RWPE2 (cell line): ENCODE measurements at regions not wholly inside any gene's neighbourhood (a gene's known extent, or its start where the extent isn't known, plus 50 kb on each side); places are given as distances from the start of the nearest gene placed in this dataset.
A peak's percentile ranks its signal among the peaks of the same experiment; 100 is the strongest.
"Not testable (repeated sequence)": the region's sequence is repeated elsewhere in the genome, so short reads cannot be mapped to it uniquely, and the experiment has no call there.

Source experiments
- ATAC-seq: fragments of 200-7000 bp; cut with Tn5 transposase; 3 replicates; pipeline ENCODE4 v1.9.1; 2021; ENCODE audit warnings: low read depth
- DNase-seq: peaks from one replicate; pipeline ENCODE4 v3.0.0-alpha.2; 2020; ENCODE audit warnings: low spot score
- H3K27ac ChIP-seq: fragments of 450-650 bp; 2 replicates; pipeline ENCODE4 v1.5.1; 2017; ENCODE audit warnings: mild to moderate bottlenecking; ENCODE audit not compliant: poor library complexity, severe bottlenecking
- H3K27me3 ChIP-seq: fragments of 250-450 bp; sonication (Bioruptor Pico); 2 replicates; pipeline ENCODE4 v1.5.1; 2021; ENCODE audit warnings: mild to moderate bottlenecking, moderate library complexity; ENCODE audit not compliant: insufficient read depth, poor library complexity, severe bottlenecking
- H3K36me3 ChIP-seq: fragments of 250-450 bp; sonication (Bioruptor Pico); 2 replicates; pipeline ENCODE4 v1.5.1; 2020; ENCODE audit warnings: low read depth, mild to moderate bottlenecking, moderate library complexity
- H3K4me1 ChIP-seq: fragments of 250-450 bp; sonication (Bioruptor Pico); 2 replicates; pipeline ENCODE4 v1.5.1; 2021; ENCODE audit warnings: mild to moderate bottlenecking, moderate library complexity; ENCODE audit not compliant: insufficient read depth, poor library complexity, severe bottlenecking
- H3K4me3 ChIP-seq: fragments of 250-450 bp; sonication (Bioruptor Pico); 2 replicates; pipeline ENCODE4 v1.5.1; 2021; ENCODE audit warnings: mild to moderate bottlenecking, moderate library complexity; ENCODE audit not compliant: severe bottlenecking
- H3K9me3 ChIP-seq: fragments of 250-450 bp; sonication (Bioruptor Pico); 2 replicates; pipeline ENCODE4 v1.5.1; 2021; ENCODE audit warnings: mild to moderate bottlenecking, moderate library complexity; ENCODE audit not compliant: severe bottlenecking
- CTCF ChIP-seq: fragments of 450-650 bp; IDR thresholded peaks from one replicate; pipeline ENCODE4 v1.5.1; 2017; ENCODE audit warnings: mild to moderate bottlenecking, moderate library complexity; ENCODE audit not compliant: poor library complexity, severe bottlenecking

DNA sequence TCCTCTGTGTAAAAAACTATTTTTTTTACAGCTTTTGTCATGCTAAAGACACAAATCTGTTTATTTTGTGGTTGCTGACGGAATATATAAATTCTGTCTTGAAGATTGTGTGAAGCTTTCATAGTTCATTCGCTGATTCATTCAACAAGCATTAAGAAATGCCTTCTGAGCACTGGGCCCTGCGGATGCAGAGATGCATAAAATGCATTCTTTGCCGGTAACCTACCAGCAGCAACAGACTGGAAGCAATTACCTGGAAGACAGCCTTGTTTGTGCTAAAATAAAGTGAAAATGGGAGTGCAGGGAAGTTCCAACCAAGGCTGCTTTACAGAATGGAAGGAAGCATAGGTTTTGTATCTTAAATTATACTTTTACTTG, 119.7 kb downstream of the PMAIP1 start:
- H3K27me3 ChIP-seq, result no peaks in the 10 kb centered on the region
- H3K4me3 ChIP-seq, result no peak overlapping the region
- no peaks in the 10 kb centered on the region for H3K9me3 ChIP-seq
- no peak for TF ChIP-seq CTCF
- DNase-seq, result no peak
- H3K4me1 ChIP-seq, result peaks cover 14% of the 10 kb centered on the region
- peak overlapping the region; percentile 51 for H3K27ac ChIP-seq
- H3K36me3 ChIP-seq, result no peaks in the 10 kb centered on the region
- ATAC-seq, result peak; percentile 95

DNA sequence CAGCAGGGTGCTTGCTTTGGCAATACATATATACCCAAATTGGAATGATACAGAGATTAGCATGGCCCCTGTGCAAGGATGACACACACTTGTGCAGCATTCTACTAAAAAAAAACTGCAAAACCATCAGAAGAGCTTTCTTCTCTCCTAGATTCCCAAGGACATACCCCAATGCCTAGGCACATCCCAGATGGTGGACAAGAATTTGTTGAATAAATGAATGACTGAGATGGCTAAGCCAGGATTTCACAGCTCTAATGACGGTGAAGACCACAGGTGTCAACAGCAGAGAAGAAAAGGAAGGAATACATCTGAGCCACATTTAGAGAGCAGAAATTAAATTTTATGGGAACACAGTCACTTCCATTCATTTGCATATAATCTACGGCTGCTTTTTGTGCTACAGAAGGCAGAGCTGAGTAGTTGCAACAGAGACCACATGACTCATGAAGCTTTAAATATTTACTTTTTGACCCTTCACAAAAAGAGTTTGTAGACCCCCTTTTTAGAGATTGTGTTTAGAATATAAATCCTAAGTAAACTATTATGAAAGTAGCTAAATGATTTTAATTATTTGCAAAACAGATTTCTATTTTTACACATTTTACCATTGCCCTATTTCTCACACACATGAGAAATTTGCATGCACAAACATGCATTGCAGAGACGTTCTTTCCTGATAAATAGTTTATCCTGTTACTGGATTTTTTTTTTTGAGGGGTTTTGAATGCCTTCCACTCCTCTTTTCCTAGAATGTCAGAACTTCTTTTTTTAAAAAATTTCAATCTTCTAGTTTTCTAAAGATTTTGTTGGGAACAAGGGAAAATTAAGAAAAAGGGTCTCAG, 119.0 kb downstream of the PMAIP1 start:
- Histone ChIP-seq H3K9me3 (no peaks in the 10 kb centered on the region), H3K4me3 (no peak overlapping the region), H3K27me3 (no peaks in the 10 kb centered on the region), H3K27ac (peak overlapping the region; percentile 51), H3K36me3 (no peaks in the 10 kb centered on the region), H3K4me1 (peaks cover 14% of the 10 kb centered on the region)
- peak; percentile 66; the same call in 2 of the 3 replicates for ATAC-seq
- no peak for DNase-seq
- TF ChIP-seq CTCF, result no peak

DNA sequence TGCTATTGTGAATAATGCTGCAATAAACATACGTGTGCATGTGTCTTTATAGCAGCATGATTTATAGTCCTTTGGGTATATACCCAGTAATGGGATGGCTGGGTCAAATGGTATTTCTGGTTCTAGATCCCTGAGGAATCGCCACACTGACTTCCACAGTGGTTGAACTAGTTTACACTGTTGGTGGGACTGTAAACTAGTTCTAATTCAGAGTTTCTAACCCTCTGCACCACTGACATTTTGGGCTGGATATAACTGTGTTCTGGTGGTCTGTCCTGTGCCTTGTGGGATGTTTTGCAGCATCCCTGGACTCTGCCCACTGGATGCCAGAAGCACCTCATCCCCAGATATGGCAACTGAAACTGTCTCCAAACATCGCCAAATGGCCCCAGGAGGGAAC, 118.3 kb downstream of the PMAIP1 start:
- not testable (repeated sequence) for H3K27me3 ChIP-seq, H3K36me3 ChIP-seq, H3K4me3 ChIP-seq, H3K9me3 ChIP-seq, DNase-seq, ATAC-seq
- H3K27ac ChIP-seq, result peak overlapping the region; percentile 51
- H3K4me1 ChIP-seq, result peaks cover 14% of the 10 kb centered on the region

GRCh38 chr18:60017371-60017770, 117.6 kb downstream of the PMAIP1 start:
- no peak overlapping the region for H3K27ac ChIP-seq
- H3K4me3 ChIP-seq, result no peak overlapping the region
- TF ChIP-seq CTCF, result no peak
- no peaks in the 10 kb centered on the region for H3K9me3 ChIP-seq
- ATAC-seq, result no peak
- H3K36me3 ChIP-seq, result no peaks in the 10 kb centered on the region
- DNase-seq, result no peak
- H3K4me1 ChIP-seq, result peaks cover 14% of the 10 kb centered on the region
- no peaks in the 10 kb centered on the region for H3K27me3 ChIP-seq

GRCh38 chr18:60015826-60016225, 116.0 kb downstream of the PMAIP1 start:
- DNase-seq, H3K36me3 ChIP-seq, ATAC-seq, H3K27ac ChIP-seq, H3K27me3 ChIP-seq, H3K4me3 ChIP-seq, H3K9me3 ChIP-seq: not testable (repeated sequence)
- peaks cover 14% of the 10 kb centered on the region for H3K4me1 ChIP-seq

DNA sequence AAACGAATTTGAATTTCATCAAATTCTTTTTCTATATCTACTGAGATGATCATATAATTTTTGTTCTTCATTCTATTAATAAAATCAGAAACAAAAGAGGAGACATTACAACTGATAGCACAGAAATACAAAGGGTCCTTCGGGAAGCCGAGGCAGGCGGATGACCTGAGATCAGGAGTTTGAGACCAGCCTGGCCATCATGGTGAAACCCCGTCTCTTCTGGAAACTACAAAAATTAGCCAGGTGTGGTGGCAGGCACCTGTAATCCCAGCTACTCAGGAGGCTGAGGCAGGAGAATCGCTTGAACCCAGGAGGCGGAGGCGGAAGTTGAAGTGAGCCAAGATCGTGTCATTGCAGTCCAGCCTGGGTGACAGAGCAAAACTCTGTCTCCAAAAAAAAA, 113.4 kb downstream of the PMAIP1 start:
- not testable (repeated sequence) for ATAC-seq, H3K27me3 ChIP-seq, H3K9me3 ChIP-seq, DNase-seq, H3K4me3 ChIP-seq, H3K4me1 ChIP-seq, H3K27ac ChIP-seq, H3K36me3 ChIP-seq
